GM12864 (cell line): ENCODE measurements at regions not wholly inside any gene's neighbourhood (a gene's known extent, or its start where the extent isn't known, plus 50 kb on each side); places are given as distances from the start of the nearest gene placed in this dataset.

Experiments
- DNase-seq: peaks from one replicate; pipeline ENCODE4 v3.0.0-alpha.2; 2011; ENCODE audit warnings: low read depth
- H3K4me3 ChIP-seq: 2 replicates; pipeline ENCODE4 v1.5.1; 2011; ENCODE audit warnings: mild to moderate bottlenecking, low read depth, low read length, control low read depth
- TF ChIP-seq, protein P1 (sequence below): IDR thresholded peaks from 2 replicates; pipeline ENCODE4 v1.5.1; 2011; ENCODE audit warnings: low read depth, mild to moderate bottlenecking, moderate library complexity, low read length, control low read depth, inconsistent platforms; ENCODE audit errors: missing control alignments

DNA sequence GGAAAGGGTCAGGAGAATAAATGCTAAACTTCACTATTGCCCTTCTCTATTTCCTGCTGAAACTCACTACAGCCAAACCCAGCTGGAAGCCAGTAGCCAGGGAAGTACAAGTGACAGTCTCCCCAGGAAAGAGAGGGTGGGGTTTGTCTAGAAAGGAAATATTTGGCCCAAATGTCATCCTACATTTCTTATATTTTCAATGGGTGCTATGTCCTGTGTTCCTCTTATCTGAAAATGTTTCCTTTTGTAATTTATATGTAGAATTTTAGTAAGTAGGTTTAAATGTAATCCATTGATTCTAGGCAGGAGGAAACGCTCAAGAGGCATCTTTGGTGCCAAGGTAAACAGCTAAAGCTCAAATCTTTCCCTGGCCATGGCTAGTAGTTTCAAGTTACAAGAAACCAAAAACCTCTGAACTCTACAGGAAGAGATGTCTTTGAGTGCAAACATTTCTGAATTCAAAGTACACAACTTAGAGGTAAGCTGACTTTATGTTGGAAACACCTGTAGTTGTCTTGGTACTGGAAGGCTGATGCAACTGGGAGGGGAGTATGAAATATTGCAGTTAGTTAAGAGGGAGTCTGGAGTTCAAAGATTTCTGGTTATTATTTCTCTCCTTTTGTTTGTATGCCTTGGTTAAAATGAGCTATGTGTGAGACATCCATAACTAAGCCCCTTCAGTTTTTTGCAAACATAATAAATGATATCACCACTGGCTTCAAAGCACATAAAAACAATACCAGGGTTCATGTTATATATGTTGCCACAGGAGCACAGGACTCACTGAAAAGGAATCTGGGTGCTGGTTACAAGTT is 356.1 kb upstream of the ZC3H15 start:
- no peak for DNase-seq
- H3K4me3 ChIP-seq: no peak overlapping the region
- TF ChIP-seq, protein P1, sequence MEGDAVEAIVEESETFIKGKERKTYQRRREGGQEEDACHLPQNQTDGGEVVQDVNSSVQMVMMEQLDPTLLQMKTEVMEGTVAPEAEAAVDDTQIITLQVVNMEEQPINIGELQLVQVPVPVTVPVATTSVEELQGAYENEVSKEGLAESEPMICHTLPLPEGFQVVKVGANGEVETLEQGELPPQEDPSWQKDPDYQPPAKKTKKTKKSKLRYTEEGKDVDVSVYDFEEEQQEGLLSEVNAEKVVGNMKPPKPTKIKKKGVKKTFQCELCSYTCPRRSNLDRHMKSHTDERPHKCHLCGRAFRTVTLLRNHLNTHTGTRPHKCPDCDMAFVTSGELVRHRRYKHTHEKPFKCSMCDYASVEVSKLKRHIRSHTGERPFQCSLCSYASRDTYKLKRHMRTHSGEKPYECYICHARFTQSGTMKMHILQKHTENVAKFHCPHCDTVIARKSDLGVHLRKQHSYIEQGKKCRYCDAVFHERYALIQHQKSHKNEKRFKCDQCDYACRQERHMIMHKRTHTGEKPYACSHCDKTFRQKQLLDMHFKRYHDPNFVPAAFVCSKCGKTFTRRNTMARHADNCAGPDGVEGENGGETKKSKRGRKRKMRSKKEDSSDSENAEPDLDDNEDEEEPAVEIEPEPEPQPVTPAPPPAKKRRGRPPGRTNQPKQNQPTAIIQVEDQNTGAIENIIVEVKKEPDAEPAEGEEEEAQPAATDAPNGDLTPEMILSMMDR: no peak

DNA sequence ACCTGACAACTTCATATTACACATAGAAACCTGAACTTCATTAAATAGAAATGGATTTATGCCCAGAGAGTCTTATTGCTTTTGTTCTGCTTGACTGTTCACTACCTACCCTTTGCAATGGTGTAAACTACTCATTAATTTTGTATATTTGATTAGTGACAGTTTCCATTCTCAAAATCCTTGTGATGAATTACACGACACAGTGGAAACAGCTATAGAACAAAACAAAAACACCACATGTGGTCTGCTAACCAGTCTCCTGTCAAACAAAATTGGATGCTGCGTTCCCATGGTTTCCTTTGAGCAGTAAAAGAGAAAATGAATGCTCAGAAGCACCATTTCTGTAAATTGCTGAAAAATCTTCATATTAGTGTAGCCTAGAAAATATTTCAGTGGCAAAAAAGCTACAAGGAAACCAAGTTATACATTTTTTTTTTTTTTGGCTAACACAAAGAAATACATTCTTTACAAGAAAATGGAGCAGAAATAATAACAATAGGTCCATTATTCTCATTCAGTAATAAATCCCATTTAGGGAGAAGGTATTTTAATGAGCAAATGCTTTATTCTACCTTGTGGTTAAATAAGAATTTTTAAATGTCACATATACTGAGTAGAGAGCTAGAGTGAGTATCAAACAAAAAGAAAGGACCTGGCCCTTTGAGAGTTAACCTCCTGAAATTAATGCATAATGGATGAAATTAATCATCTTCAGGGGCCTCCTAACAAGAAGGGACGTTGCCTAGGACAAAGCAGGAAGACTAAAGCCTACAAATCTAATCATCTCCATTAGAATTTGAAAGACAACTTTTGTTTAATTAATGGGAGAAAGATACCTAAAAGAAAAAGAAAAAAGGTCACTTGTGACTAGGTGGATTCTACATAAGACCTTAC is 355.1 kb upstream of the ZC3H15 start:
- no peak for DNase-seq
- TF ChIP-seq, protein P1: no peak

GRCh38 chr2:186135686-186136085 is 350.4 kb upstream of the ZC3H15 start:
- no peak overlapping the region for H3K4me3 ChIP-seq
- no peak for DNase-seq
- TF ChIP-seq, protein P1: no peak

More for the DNA sequence above, 355.1 kb upstream of the ZC3H15 start:
- no peak overlapping the region for H3K4me3 ChIP-seq

DNA sequence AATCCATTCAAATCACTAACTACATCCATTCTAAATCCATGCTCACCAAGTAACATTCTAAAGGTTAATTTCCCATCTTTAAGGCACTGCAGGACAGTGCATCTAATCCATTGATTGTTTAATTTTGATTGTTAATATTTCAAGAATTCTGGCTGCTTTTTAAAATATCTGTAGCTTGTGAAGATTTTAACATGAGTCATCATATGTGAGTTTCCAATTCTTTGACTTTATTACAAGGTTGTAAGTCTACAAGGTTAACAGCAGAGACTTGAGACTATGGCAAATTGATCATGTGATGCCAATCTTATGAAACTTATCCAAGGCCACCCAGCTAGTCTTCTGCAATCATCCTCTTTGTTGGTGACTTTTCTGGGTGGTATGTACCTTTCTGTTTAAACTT is 349.2 kb upstream of the ZC3H15 start:
- TF ChIP-seq, protein P1: no peak
- H3K4me3 ChIP-seq: no peak overlapping the region
- DNase-seq: no peak

GRCh38 chr2:186138845-186139244 is 347.2 kb upstream of the ZC3H15 start:
- no peak for DNase-seq
- TF ChIP-seq, protein P1: no peak
- H3K4me3 ChIP-seq: no peak overlapping the region

- DNase-seq: no peak
- TF ChIP-seq, protein P1: no peak
- H3K4me3 ChIP-seq: no peak overlapping the region
These were observed 327.0 kb upstream of the ZC3H15 start for GRCh38 chr2:186159101-186159500.
